GM21529 (cell line): ENCODE measurements at regions not wholly inside any gene's neighbourhood (a gene's known extent, or its start where the extent isn't known, plus 50 kb on each side); places are given as distances from the start of the nearest gene placed in this dataset.

Experiments
- ATAC-seq: cut with Tn5 transposase; IDR thresholded peaks from one replicate; pipeline ENCODE4 v1.9.1; 2021; ENCODE audit not compliant: unreplicated experiment

DNA sequence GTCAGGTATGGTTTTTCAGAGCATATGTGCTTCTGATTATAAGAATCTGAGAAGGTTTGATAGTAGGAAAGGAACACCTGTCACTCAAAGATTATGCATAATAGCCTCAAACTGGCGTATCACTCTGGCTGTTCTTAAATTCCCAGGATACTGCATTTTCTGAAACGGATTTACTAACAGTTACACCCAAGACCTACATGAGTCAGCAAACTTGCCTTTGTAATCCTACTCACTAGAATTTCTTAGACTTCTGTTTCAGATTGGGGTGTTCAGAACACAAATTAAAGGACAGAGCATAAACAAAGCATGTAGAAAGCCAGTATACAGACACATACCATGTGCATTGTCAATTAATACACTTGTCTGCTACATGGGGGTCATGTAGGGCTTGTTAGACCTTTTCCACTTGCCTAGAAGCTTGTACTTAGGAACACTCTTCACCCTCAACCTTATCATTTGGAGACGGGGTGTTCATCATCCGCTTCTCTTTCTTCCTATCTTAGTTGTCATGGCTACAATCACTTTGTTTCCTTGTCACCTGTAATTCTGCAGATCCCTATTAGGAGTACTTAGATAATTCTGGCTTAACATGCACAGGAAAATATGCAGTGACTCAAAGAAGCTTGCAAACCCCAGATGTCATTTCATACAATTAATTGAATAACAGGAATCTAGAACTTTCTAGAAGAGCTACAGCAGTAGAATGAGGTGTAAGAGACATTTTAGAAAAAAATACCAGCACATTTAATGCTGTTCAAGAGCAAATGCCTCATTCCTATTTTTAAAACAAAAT lies 593.0 kb upstream of the TENM3 start:
- ATAC-seq, result no peak

DNA sequence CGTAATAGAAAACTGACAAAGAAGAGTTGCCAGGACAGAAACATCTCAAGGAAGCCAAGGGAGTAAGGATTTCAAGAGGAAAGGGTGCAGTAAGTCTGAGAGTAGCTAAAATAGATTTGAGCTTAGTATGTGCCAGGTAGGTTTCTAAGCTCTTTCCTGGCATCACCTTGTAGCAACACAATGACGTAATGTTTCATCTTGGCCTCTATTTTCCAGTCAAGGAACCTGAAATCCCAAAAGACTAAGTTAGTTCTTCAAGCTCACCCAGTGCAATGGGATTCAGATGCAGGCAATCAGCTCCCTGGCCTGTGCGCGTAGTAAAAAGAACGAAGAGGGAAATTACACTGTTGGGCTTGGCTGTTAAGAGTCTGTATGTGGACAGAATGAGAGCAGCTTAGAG lies 586.5 kb upstream of the TENM3 start:
- no peak for ATAC-seq

DNA sequence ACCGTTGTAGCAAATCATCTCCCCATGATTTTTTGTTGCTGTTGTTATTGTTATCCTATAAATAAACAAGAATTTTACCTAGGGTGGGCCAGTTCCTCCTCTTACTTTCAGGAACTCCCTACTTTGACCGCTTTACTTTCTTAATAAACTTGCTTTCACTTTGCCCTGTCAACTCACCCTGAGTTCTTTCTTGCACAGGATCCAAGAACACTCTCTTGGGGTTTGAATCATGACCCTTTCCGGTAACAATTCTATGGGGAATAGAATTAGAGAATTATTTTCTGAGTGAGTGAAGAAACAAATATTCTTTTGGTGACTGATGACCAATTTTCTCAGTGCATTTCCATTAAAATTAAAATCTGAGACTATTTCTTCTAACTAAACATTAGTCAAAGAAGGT lies 584.0 kb upstream of the TENM3 start:
- ATAC-seq, result no peak

DNA sequence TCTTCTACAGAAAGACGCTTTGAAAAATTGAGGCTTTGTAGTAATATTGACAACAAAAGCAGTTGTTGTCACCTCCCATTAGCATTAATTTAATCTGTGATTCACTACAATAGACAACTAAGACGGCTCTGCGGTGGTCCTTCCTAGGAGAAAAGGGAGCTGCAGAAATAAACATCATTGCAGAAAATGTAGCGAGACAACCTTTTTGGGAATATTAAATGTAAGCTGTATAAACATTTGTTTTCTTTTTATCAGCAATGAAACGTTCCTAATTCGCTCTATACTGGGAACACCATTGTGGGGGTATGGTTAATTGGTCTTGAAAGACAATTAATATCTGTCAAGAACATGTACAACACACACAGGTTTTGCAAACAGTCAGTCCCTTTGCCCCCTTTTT lies 583.3 kb upstream of the TENM3 start:
- ATAC-seq, result no peak

DNA sequence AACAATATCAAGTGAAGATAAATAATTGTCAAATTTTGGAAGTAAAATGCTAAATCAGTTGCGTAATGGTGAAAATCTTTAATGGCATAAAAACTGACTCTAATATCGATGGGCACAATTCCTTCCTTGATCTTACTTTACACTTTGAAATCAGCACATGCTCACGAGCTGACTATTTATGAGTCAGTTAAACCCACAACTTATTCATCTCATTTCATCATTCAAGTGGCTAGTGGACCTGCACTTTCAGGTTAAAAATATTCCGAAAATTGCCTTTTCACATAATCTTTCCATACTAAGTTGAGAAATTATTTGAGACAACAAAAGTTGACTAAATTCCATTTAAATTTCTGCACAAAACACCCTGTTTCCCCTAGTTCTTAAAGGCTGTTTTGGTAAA lies 582.1 kb upstream of the TENM3 start:
- no peak for ATAC-seq

DNA sequence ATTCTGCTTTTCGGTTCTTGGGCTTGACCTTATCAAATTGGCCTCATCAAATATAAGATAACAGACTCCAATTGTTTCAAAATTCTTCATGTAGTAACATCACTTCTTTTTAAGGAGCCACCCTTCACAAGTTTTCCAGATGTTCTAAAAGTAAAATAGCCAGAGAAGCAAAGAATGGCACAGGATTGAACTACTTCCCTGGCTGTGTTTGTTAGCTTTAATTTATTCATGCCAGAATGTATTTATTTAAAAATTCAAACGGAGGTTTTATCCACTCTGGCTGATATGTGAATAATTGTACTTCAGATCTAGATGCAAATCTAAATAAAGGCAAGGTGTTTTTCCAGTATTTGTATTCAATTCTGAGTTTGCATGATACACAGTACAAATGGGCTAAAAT lies 581.3 kb upstream of the TENM3 start:
- no peak for ATAC-seq

DNA sequence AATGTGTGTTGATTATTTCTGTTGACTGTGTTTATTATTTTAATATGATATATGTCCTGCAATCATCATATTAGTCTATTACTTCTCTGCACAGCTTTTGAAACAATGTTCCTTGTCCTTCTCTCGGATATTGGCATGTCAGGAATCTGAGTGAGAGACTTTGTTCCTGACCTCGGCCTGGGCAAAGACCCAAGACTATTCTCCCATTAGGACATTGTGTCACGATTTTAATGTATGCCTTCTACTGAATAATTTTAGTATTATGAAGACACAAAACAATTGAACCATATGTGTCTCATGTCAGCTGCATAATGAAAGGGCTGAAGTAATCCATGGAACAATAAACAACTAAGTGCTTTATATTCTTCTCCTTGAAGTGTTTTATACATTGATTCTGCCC lies 580.8 kb upstream of the TENM3 start:
- no peak for ATAC-seq

DNA sequence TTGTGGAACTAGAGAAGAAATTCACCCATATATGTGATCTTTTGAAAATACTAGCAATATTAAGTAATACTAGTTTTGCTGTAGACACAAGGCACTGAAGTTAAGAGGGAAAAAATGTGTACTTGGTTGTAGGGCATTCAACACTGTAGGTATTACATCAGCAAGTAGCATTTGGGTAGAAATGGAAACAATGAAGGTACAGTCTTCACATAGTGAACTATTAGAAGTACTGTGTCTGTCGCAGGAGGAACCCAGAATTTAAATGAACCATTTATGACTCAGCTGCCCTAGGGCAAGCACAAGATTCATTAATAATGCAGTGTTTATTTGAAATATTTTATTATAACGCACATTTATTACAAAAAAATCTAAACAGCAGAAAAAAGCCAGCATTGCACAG lies 572.7 kb upstream of the TENM3 start:
- no peak for ATAC-seq

DNA sequence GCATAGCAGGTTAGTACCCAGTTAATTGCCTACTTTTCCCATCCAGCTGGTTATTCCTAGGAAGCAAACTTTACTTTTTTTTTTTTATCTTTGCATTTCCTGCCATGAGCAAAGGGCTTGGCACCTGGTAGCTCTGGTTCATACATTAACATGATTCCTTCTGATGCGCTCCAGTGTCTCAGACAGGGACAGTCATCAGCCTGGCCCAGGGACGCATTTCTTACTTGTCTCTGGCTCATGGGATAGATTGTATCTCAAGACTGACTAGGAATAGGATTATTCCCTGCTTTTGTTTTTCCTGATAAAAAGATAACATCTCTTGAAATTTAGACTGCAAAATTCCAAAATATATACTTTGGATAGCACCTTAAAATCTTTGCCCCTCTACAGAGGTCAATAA lies 571.5 kb upstream of the TENM3 start:
- ATAC-seq, result no peak

DNA sequence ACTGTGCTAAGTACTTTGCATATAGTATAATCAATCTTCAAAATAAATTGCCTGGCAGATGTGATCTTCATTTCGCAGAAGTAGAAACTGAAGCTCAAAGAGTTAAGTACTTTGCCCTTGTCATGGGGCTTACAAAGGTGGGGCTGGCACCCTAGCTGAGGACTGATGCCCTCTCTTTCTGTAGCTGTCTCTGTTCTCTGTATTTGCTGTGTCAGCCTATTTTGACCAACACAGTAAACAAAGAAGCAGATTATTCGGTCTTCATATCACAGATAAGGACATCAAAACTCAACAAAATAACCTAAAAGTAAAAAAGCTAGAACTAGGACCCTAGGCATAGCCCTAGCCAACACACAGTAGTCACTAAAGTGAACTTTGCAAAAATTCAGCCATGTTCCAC lies 570.5 kb upstream of the TENM3 start:
- no peak for ATAC-seq

DNA sequence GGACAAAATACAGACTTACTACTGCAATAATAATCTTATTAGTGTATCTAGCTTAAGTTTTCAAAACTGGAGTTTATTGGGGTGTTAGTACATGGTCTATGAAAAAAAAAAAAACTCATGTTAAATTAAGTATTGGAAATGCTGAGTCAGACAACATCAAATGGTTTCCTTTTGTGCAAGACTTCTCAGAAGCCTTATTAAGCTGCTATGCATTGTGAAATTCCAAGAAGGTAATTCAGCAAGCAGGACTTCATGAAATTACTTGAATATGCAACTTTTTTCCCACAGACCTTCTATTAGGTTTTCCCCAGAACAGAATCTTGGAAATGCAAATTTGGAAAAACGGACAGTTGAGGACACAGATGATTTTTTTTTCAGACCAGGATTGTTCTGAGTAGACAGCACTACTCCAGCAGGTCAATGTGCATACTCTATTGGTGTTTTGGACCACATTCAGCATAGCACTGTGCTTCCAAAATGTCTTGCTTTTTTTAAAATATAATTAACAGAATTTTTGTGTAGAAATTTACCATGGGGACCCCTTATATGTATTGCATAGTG lies 568.8 kb upstream of the TENM3 start:
- ATAC-seq, result no peak

DNA sequence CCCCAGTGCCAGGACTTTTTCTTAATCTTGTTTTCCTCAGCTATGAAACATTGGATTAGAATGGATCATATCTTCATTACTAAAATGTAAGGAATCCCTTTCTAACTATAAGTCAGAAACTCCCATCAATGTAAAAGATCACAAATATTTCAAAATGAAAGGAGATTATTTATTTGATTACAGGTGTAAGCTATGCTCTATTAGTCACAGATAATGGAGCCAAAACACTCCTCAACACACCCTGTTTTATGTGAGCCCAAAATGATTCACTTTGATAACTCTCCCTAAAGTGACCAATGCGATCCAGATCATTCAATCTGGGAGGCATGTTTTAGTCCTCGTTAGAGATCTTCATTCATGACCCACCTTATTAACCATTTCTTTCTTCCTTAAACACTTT lies 566.7 kb upstream of the TENM3 start:
- ATAC-seq, result no peak

DNA sequence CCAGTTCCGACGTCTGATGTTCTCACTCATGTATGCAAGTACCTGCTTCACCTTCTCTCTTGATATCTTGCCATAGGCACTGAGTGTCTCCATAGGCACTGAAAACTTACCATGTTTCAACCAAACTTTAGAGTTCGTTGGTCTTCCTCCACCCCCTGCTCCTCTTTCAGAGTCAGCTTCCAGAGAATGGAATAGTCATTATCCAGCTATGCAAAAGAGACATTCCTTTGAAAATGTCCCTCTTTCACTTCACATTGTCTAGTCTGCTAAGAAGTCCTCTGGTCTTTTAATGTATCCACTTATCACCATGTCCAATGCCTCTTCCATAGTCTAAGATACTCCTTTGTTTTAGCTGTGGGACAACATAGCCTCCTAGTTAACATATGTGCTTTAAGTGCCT lies 566.0 kb upstream of the TENM3 start:
- ATAC-seq, result no peak

DNA sequence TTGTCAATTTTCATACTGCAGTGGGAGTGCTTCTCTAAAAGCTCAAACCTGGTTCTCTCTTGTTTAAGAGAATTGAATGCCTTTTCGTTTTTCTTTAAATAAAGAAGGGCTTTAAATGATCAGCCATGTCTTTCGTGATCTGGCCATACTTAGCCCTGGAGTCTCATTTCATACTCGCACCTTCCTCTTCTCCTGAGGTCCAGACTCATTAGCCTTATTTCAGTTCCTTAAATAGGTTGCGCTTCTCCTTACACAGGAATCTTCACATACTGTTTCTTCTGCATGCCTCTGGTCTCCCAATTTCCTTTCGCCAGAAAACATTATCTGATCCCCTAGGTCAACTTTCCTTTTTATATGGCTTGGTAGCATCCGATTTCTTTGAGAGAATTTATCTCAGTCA lies 565.6 kb upstream of the TENM3 start:
- ATAC-seq, result no peak

DNA sequence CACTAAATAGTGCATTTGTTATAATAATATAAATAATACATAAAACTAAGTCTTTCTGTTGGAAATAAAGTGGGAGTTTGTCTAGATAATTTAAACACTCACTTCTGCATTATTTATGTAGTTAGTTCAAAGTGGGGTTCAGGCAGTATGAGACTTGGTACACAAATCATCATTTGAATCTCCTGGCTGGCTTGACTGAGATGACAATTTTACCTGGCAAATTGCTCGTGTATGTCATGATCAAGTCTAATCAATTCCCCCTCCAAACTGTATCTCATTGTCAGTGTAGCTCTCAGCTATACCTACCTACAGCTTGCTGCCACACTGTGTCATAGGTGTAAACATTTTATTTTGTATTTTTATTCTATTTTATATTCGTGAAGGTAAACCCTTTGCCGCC lies 563.4 kb upstream of the TENM3 start:
- no peak for ATAC-seq

DNA sequence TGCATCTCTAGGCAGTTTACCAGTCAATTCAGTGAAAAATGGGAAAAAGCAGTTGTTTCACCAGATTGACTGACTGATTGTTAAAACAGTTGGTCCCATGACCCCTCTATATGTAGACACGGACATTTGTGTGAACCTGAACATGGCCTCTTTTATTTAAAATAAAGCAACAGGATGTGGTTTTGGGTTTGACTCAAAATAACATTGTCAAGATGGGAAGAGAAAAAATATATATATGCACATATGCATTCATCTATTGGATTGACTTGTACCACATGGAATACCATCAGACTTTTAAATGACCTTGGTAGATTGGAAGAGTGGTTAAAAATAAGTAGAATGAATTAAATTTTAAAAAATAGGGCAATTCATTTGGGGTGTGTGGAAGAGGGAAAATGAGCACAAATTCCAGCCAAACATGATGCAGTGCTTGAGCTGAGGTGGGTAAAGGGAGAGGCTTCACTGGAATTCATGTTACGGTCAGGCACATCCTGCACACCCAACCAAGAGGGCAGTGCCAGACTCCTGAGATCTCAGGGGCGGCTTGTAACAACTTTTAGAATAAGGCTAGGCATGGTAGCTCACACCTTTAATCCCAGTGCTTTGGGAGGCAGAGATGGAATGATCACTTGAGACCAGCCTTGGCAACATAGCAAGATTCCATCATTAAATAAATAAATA lies 560.7 kb upstream of the TENM3 start:
- no peak for ATAC-seq

DNA sequence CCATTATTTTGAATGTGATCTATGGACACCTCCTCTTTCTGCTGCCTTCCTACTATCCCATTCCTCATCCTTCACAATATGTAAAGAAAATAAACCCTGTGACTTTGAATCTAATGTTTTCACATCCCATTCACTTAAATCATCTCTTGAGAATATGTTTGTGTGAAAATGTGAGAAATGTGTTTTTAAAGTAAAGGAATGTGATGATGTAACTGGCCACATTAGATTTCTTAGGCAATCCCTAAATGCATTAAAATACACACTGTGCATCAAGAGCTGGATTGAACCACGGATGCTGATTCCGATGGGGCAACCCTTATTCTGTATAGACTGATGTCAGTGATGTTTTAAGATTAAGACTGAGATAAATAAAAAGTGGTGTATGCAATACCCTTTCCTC lies 558.9 kb upstream of the TENM3 start:
- ATAC-seq, result no peak

DNA sequence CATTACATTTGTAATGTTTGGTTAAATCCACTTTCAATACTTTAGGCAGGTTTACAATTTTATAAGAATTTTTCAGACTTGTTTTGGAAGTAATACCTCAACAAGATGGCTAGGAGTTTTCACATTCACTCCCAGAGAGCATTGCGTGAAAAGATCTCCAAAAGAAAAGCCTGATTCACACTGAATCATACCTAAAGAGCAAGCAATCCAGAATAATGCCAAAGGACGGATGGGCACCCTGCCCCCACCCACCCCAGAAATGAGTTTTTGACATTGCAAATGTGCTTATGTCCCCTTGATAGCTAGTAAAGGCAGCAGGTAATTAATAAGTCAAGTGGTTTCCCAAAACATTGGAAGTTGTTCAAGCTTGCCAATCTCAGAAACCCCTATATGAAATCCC lies 557.7 kb upstream of the TENM3 start:
- no peak for ATAC-seq

DNA sequence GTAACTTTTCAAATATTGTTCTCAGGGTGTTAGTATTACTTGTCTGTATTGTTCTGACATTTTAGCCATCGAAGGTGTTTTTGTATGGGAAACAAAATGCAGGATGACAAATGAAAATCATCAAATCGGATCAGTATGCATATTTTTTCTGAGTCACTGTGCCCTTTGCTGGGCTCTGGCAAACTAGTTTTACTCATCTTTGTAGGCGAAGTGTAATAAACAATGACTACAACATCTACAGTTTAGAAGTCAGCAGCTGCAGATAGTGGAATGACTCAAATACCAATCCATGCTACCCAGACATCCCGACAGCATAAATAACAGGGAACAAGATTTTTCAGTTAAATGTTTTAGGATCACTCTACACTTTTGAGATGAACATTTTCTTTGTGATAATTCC lies 557.3 kb upstream of the TENM3 start:
- ATAC-seq, result no peak

DNA sequence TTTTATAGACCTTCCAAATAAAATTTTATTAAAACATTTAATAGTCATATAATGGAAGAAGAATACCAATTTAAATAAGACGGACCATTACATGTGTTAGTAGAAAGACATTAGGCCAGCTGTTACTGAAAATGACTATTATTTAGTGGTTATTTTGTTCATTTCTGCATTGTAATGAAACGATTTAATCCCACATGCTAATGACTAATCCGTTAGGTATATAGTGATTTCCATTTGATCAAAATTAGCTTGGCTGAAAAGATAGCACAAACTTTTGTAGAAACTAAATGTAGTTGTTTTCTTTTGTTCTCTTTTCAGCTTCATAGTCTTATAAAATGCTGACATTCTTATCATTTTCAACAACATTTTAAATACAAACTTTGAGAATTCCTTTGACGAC lies 556.1 kb upstream of the TENM3 start:
- no peak for ATAC-seq

DNA sequence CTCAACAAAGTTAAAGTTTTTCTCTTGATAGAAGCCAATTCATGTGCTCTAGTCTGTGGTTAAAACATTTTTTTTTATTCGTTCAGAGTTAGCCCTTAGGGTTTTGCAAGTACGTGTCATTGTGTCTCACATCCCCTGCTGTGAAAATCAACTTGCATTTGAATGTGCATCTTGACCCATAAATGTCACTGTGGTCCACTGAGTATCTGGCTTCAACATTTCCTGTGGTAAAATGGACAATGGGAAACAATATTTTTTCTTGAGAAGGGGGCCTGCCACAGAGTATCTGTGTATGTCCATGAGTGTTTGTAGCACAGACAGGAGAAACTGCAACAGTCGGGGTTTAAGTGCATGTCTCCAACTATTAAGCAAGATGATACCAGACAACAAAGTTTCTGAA lies 554.8 kb upstream of the TENM3 start:
- ATAC-seq, result no peak

DNA sequence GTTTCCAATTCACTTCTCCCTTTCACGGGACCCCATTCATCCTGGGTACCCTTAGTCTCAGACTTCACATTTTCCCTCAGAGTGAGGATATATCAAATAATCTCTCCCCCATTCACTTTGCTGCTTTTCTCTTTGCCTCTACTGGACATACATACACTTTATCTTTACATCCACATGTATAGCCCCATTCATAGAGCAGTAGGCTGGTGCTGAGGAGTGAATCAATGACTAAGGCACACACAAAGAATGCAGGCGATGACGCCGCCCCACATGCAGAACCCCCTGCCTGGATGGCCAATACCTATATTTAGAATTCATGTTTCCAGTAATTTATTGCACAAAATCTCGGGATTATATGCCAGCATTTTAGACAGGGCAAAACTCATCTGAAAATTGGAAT lies 554.3 kb upstream of the TENM3 start:
- ATAC-seq, result no peak

DNA sequence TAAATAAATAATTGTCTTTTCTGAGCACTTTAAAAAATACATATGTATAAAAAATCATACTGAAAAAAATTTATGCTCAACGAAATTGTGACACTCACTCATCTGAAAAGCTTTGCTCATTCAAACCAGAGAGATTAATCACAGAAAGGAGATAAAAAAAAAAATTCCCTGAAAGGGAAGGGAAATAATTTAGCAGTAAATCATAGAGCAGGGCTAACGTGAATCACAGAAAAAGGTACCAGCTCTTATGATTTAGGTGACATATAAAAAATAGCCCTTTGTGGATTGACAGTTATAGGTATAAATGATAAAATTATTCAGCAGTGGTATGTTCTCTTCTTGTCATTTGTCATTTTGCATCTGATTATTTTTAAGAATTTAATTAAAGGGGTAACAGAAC lies 552.7 kb upstream of the TENM3 start:
- ATAC-seq, result no peak
